H9 (cell line): ENCODE measurements at regions not wholly inside any gene's neighbourhood (a gene's known extent, or its start where the extent isn't known, plus 50 kb on each side); places are given as distances from the start of the nearest gene placed in this dataset.

Experiments used
- DNase-seq: peaks from one replicate; pipeline ENCODE4 v3.0.0-alpha.2; 2017
- H2AFZ ChIP-seq: one replicate; pipeline ENCODE4 v1.6.1; 2013; ENCODE audit warnings: mild to moderate bottlenecking, low read length, control low read depth, moderate library complexity
- H2AK5ac ChIP-seq: 2 replicates; pipeline ENCODE4 v1.6.1; 2013; ENCODE audit warnings: low read length, control low read depth, mixed read lengths; ENCODE audit not compliant: insufficient read length
- H2BK120ac ChIP-seq: one replicate; pipeline ENCODE4 v1.6.1; 2013; ENCODE audit warnings: low read depth, mild to moderate bottlenecking, low read length, control low read depth, inconsistent platforms; ENCODE audit not compliant: poor library complexity, severe bottlenecking
- H2BK12ac ChIP-seq: 2 replicates; pipeline ENCODE4 v1.6.1; 2013; ENCODE audit warnings: low read length, control low read depth, mixed read lengths, low read depth; ENCODE audit not compliant: insufficient read length
- H2BK15ac ChIP-seq: 2 replicates; pipeline ENCODE4 v1.6.1; 2013; ENCODE audit warnings: low read depth, low read length, control low read depth
- H2BK20ac ChIP-seq: one replicate; pipeline ENCODE4 v1.6.1; 2013; ENCODE audit warnings: low read depth, mild to moderate bottlenecking, low read length, control low read depth, inconsistent platforms; ENCODE audit not compliant: poor library complexity, severe bottlenecking
- H2BK5ac ChIP-seq: 2 replicates; pipeline ENCODE4 v1.6.1; 2013; ENCODE audit warnings: low read length, control low read depth, mixed read lengths; ENCODE audit not compliant: insufficient read length
- H3K14ac ChIP-seq: 2 replicates; pipeline ENCODE4 v1.6.1; 2013; ENCODE audit warnings: low read length, control low read depth; ENCODE audit not compliant: insufficient read depth
- H3K18ac ChIP-seq: 2 replicates; pipeline ENCODE4 v1.6.1; 2013; ENCODE audit warnings: low read depth, mild to moderate bottlenecking, mixed read lengths, low read length, control low read depth; ENCODE audit not compliant: insufficient read length
- H3K23ac ChIP-seq: 2 replicates; pipeline ENCODE4 v1.6.1; 2013; ENCODE audit warnings: low read length, control low read depth, mixed read lengths, low read depth; ENCODE audit not compliant: insufficient read length
- H3K23me2 ChIP-seq: 2 replicates; pipeline ENCODE4 v1.6.1; 2013; ENCODE audit warnings: low read depth, mild to moderate bottlenecking, mixed read lengths, low read length, control low read depth; ENCODE audit not compliant: insufficient read length, poor library complexity, severe bottlenecking
- H3K27ac ChIP-seq: 2 replicates; pipeline ENCODE4 v1.5.1; 2013; ENCODE audit warnings: low read length, control low read depth, mixed read lengths, low read depth; ENCODE audit not compliant: insufficient read length
- H3K27me3 ChIP-seq: 2 replicates; pipeline ENCODE4 v1.6.1; 2013; ENCODE audit warnings: low read length, control low read depth, inconsistent platforms; ENCODE audit not compliant: insufficient read depth
- H3K4ac ChIP-seq: 2 replicates; pipeline ENCODE4 v1.6.1; 2013; ENCODE audit warnings: low read depth, mild to moderate bottlenecking, control low read depth, inconsistent platforms, low read length, moderate library complexity
- H3K4me1 ChIP-seq: 2 replicates; pipeline ENCODE4 v1.6.1; 2013; ENCODE audit warnings: low read length, control low read depth, inconsistent platforms; ENCODE audit not compliant: insufficient read depth
- H3K4me2 ChIP-seq: 2 replicates; pipeline ENCODE4 v1.6.1; 2013; ENCODE audit warnings: low read length, control low read depth, mixed read lengths; ENCODE audit not compliant: insufficient read length, insufficient read depth
- H3K56ac ChIP-seq: 2 replicates; pipeline ENCODE4 v1.6.1; 2013; ENCODE audit warnings: low read depth, mild to moderate bottlenecking, mixed read lengths, low read length, control low read depth; ENCODE audit not compliant: insufficient read length
- H3K79me1 ChIP-seq: 2 replicates; pipeline ENCODE4 v1.6.1; 2013; ENCODE audit warnings: low read depth, mild to moderate bottlenecking, moderate library complexity, low read length, control low read depth, inconsistent platforms; ENCODE audit not compliant: insufficient read depth, poor library complexity, severe bottlenecking
- H3K79me2 ChIP-seq: 2 replicates; pipeline ENCODE4 v1.6.1; 2013; ENCODE audit warnings: low read length, control low read depth, inconsistent platforms; ENCODE audit not compliant: insufficient read depth
- H3K9ac ChIP-seq: 2 replicates; pipeline ENCODE4 v1.6.1; 2013; ENCODE audit warnings: low read length, control low read depth, mixed read lengths; ENCODE audit not compliant: insufficient read length; ENCODE audit errors: extremely low read depth
- H3K9me3 ChIP-seq: one replicate; pipeline ENCODE4 v1.6.1; 2013; ENCODE audit warnings: low read depth, low read length, inconsistent platforms; ENCODE audit not compliant: control insufficient read depth
- H3T11ph ChIP-seq: one replicate; pipeline ENCODE4 v1.6.1; 2013; ENCODE audit warnings: mild to moderate bottlenecking, low read length, control low read depth, inconsistent platforms
- H4K20me1 ChIP-seq: one replicate; pipeline ENCODE4 v1.6.1; 2013; ENCODE audit not compliant: control insufficient read depth, insufficient read length, insufficient read depth
- H4K5ac ChIP-seq: 2 replicates; pipeline ENCODE4 v1.6.1; 2013; ENCODE audit warnings: low read depth, mild to moderate bottlenecking, mixed read lengths, low read length, control low read depth; ENCODE audit not compliant: insufficient read length
- H4K8ac ChIP-seq: replicated peaks from 2 replicates; pipeline ENCODE4 v1.6.1; 2013; ENCODE audit warnings: low read length, control low read depth, mixed read lengths, low read depth; ENCODE audit not compliant: insufficient read length
- H4K91ac ChIP-seq: 2 replicates; pipeline ENCODE4 v1.6.1; 2013; ENCODE audit warnings: low read depth, mild to moderate bottlenecking, moderate library complexity, mixed read lengths, low read length, control low read depth; ENCODE audit not compliant: insufficient read length
- H3K27ac Mint-ChIP-seq, 3 experiments: 2 replicates in 2 of 3; 3 replicates in 1 of 3; pipeline ENCODE4 v1.8.0; 2020 to 2021; ENCODE audit warnings: mixed read lengths in 3 of 3, mild to moderate bottlenecking in 1 of 3, moderate library complexity in 1 of 3
- H3K27me3 Mint-ChIP-seq: 2 replicates; pipeline ENCODE4 v1.8.0; 2021; ENCODE audit warnings: low read depth, mild to moderate bottlenecking, moderate library complexity, mixed read lengths
- H3K36me3 Mint-ChIP-seq, 3 experiments: 2 replicates in 2 of 3; 3 replicates in 1 of 3; pipeline ENCODE4 v1.8.0; 2020 to 2021; ENCODE audit warnings: low read depth in 3 of 3, mixed read lengths in 3 of 3; ENCODE audit not compliant: insufficient read depth in 1 of 3
- H3K4me1 Mint-ChIP-seq, 2 experiments: 2 replicates each; pipeline ENCODE4 v1.8.0; 2020; ENCODE audit warnings: mixed read lengths in 2 of 2
- H3K4me3 Mint-ChIP-seq, 2 experiments: 2 replicates in 1 of 2; 3 replicates in 1 of 2; pipeline ENCODE4 v1.8.0; 2020 to 2021; ENCODE audit warnings: mild to moderate bottlenecking in 2 of 2, mixed read lengths in 2 of 2, moderate library complexity in 1 of 2
- H3K9me3 Mint-ChIP-seq, 2 experiments: 2 replicates in 1 of 2; 3 replicates in 1 of 2; pipeline ENCODE4 v1.8.0; 2020; ENCODE audit warnings: mild to moderate bottlenecking in 2 of 2, mixed read lengths in 2 of 2, moderate library complexity in 1 of 2
- CTCF ChIP-seq: fragments of 200-600 bp; sonication (generic); conservative IDR thresholded peaks from 3 replicates; pipeline ENCODE4 v1.8.0; 2021; ENCODE audit warnings: antibody characterized with exemption, mild to moderate bottlenecking
- WGBS: extraction: QIAGEN DNeasy Blood & Tissue Kit; methylation state at CpG from one replicate; pipeline ENCODE4 v1.1.7; 2013; ENCODE audit warnings: missing lambda C conversion rate, low lambda C conversion rate, mixed read lengths; ENCODE audit not compliant: insufficient read length; ENCODE audit errors: extremely low coverage; 5-methylcytosine and 5-hydroxymethylcytosine counted together

DNA sequence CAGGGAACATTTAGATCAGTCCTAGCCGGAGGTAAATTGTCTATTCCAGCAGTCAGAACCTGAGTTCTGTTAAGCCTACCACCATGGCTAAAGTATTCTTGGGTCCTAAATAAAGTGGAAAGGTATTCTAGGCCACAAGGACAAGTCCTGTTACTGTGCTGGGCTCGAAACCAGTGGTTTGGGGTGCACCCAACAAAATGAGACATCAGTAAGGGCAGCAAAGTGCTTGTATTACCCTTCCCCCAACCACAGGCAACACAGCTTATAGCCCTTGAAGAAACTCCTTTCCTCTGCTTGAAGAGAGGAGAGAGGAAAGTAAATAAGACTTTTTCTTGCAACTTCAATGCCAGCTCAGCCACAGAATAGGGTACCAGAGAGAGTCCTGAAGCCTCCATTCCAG, 1345.6 kb downstream of the PCDH18 start:
- H3K27ac Mint-ChIP-seq, result no peak overlapping the region
- no CpG with 5 or more reads among the region's 2 CpGs for WGBS
- no peak overlapping the region for H2BK12ac ChIP-seq

More for the DNA sequence above, 1345.6 kb downstream of the PCDH18 start:
- H3K9me3 Mint-ChIP-seq, result peaks cover 2% of the 10 kb centered on the region in 2 experiments; a peak in 2 of 5 replicates
- H3K4me1 ChIP-seq, result no peaks in the 10 kb centered on the region
- H4K20me1 ChIP-seq, result no peaks in the 10 kb centered on the region
- no peak overlapping the region for H3K56ac ChIP-seq
- no peak overlapping the region for H2BK5ac ChIP-seq
- H3K23ac ChIP-seq, result no peak overlapping the region
- no peaks in the 10 kb centered on the region for H3K23me2 ChIP-seq
- H3K4ac ChIP-seq, result no peak overlapping the region
- H3K27me3 ChIP-seq, result no peaks in the 10 kb centered on the region
- H3K9me3 ChIP-seq, result no peaks in the 10 kb centered on the region
- no peak overlapping the region for H3K4me2 ChIP-seq
- no peak overlapping the region for H3K27ac ChIP-seq
- no peak overlapping the region for H3K14ac ChIP-seq
- no peak overlapping the region for H2BK15ac ChIP-seq
- TF ChIP-seq CTCF, result no peak
- H4K8ac ChIP-seq, result no peak overlapping the region
- no peak overlapping the region for H4K5ac ChIP-seq
- peaks cover 2% of the 10 kb centered on the region for H3K27me3 Mint-ChIP-seq
- H2AK5ac ChIP-seq, result no peak overlapping the region
- DNase-seq, result no peak
- no peaks in the 10 kb centered on the region for H3K4me1 Mint-ChIP-seq
- no peak overlapping the region for H2BK120ac ChIP-seq
- H2AFZ ChIP-seq, result no peak overlapping the region
- peaks cover 0 to 6% (median 0%) of the 10 kb centered on the region in 3 experiments; a peak in 1 of 7 replicates for H3K36me3 Mint-ChIP-seq
- H2BK20ac ChIP-seq, result no peak overlapping the region
- no peaks in the 10 kb centered on the region for H3K79me2 ChIP-seq
- H3T11ph ChIP-seq, result no peak overlapping the region
- H3K4me3 Mint-ChIP-seq, result no peak overlapping the region
- no peaks in the 10 kb centered on the region for H3K79me1 ChIP-seq
- no peak overlapping the region for H3K9ac ChIP-seq
- no peak overlapping the region for H4K91ac ChIP-seq
- no peak overlapping the region for H3K18ac ChIP-seq
